ENCODE measurements at regions not wholly inside any gene's neighbourhood (a gene's known extent, or its start where the extent isn't known, plus 50 kb on each side); places are given as distances from the start of the nearest gene placed in this dataset.

DNA sequence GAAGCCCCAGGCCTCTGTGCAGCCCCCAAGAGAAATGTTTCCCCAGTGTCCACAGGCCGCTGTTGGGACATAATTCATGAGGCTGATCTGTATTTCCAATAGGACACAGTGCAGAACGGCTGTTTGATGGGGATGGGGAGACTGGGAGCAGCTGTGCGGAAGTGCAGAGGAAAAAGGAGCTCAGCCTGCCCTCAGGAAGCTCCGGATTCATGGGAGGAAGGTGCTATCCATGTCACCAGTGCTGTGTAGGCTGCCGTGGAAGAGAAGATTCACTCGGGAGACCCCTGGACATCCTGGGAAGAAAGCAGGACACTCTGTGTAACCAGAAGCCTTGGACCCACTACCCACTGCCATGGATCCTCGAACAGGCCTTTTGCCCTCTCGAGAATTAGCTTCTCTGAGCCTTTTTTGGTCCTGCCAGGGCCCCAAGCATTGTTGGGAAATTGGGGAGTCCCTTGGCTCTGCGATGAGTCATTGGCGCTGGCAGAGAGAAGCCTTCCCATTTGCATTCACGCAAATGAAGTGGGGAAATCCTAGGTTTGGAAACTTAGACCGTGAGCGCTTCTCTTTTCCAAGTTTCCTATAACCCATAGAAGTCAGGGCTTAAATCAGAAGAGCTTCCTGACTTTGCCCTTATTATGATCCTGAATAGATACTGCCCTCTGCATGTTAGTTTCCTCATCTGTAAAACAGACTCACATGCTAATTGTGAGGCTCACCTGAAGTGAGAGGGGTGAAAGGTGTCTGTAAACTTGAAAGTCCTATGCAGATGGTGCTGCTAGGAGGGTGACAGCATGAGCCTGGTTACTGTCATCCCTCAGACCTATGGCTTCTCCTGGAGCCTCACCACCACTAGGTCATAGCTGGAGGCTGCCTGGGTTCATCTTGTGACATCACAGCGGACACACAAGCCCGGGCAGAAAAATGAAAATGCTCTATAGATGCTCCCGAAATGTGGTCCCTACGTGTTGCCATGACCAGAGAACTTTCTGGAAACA lies 229.2 kb upstream of the B3GAT1 start:
- Mint-ChIP-seq H3K27me3 (no peaks in the 10 kb centered on the region), H3K4me1 (ENCODE audit: low read depth) (no peaks in the 10 kb centered on the region)

DNA sequence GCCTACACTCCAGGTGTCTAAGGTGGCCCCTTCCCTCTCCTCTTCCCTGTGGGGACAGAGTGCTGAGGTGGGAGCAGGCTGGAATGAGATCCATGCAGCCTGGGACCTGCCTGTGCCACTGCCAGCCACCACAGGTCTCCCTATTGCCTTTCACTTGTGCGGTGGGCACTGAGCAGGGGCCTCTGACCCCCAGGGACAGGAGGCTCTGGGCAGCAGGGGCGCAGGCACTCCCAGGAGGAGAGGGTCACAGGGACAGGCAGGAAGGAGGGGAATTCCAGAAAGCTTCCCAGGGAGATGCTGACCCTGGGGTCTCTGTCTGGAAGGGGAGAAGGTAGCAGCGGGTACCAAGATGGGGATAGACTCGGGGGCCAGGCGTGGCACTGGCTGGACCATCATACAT lies 228.5 kb upstream of the B3GAT1 start:
- no peaks in the 10 kb centered on the region for H3K4me1 Mint-ChIP-seq (ENCODE audit: low read depth)
- no peaks in the 10 kb centered on the region for H3K27me3 Mint-ChIP-seq
- no peak overlapping the region for H3K27ac Mint-ChIP-seq
- no peaks in the 10 kb centered on the region for H3K9me3 Mint-ChIP-seq (ENCODE audit: low read depth)
- H3K4me3 Mint-ChIP-seq = no peak overlapping the region
- no peaks in the 10 kb centered on the region for H3K36me3 Mint-ChIP-seq

More for the DNA sequence above, 229.2 kb upstream of the B3GAT1 start:
- no peaks in the 10 kb centered on the region for H3K36me3 Mint-ChIP-seq
- no peak overlapping the region for H3K4me3 Mint-ChIP-seq
- H3K9me3 Mint-ChIP-seq (ENCODE audit: low read depth) = no peaks in the 10 kb centered on the region
- H3K27ac Mint-ChIP-seq = no peak overlapping the region

DNA sequence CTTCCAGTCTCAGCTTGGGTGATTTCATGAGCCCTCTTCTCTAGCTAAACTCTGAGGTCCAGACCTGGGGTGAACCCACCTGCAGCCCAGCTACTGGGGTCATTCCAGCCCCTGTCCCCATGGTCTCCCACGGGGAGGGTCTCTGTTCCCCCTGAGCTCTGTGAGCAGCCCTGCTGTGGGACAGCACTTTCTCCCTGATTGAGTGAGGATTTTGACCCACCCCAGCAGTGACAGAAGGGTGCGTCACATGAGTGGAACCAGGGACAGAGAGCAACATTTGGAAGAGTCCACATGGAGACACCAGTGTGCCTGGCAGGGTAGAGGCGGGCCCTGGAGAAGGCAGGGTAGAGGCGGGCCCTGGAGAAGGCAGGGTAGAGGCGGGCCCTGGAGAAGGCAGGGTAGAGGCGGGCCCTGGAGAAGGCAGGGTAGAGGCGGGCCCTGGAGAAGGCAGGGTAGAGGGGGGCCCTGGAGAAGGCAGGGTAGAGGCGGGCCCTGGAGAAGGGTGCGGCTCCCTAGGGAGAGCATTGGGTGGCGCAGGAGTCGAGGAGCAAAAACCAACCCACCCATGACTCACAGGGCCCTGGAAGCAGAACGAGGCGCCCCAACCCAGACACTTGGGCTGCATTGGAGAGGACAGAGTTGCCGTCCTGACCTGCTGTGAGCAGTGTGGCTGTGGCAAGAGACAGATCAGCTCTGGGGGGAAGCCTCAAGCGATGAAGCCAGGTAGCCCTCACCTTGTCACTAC lies 227.7 kb upstream of the B3GAT1 start:
- no peaks in the 10 kb centered on the region for H3K27me3 Mint-ChIP-seq
- H3K27ac Mint-ChIP-seq = no peak overlapping the region
- no peak overlapping the region for H3K4me3 Mint-ChIP-seq
- no peaks in the 10 kb centered on the region for H3K4me1 Mint-ChIP-seq (ENCODE audit: low read depth)
- no peaks in the 10 kb centered on the region for H3K9me3 Mint-ChIP-seq (ENCODE audit: low read depth)
- H3K36me3 Mint-ChIP-seq = no peaks in the 10 kb centered on the region

DNA sequence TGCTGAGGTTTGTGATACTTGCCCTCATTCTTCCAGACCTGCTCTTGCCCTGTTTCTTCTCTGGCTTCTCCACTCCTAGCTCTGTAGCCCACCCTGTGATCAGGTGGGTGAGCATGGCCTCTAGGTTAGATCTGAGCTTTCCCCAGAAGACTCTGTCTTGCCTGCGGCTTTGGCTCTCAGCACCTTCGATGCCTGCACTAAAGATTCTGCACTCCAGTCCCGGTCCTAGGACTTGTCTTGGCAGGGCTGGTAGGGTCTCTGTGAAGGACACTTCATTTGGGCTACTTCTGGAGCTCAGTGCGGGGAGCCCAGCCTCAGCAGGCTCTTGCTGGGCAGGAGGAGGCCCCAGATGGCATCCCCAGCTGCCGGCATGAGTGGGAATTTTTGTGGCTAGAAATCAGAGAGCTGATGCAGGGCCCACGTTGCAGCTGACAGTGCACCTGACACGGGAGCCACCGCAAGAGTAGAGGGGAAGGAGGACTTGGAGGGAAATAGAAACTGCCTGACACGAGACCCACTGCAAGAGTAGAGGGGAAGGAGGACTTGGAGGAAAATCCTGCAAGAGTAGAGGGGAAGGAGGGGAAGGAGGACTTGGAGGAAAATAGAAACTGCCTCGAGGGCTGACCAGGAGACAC lies 226.9 kb upstream of the B3GAT1 start:
- Mint-ChIP-seq H3K27me3 (no peaks in the 10 kb centered on the region), H3K4me3 (no peak overlapping the region)

DNA sequence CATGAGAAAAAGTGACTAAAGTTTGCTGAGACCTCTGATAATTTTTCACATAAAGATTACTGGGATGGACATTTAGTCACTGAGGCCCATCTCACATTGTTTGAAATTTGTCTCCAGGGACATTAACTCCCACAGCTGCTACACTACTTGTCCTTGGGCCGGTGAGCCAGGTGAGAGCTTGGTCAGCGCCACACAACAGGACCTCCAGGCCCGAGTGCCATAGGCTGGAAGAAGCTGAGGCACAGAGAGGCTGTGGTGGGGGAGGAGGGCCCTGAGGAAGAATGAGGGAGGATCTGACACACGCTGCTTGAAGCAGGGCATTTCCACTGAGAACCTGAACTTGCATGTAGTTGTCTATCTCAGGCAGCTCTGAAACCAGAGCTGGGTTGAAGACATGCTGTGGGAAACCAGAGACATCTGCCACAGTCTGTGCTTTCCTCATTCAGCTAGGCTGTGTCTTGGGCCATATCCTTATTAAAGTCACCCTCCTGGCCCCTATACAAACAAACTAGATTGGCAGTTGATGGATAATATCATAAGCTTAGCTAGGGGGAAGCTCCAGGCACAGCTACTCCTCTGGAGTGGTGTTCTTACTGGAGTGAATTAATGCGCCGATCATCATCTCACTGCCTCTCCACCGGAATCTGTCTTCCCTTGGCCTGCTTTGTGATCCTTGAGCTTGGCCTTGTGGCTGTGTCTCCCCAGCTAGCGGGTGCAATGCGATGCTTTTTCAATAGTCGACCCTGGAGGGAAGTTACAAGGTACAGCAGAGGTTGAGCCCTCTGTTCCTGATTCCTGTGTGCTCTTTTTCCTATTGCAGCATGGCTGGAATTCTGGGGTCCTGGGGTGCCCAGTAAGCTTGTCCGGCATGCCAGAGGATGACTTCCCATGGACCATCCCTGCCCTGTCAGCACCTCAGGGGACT lies 225.3 kb upstream of the B3GAT1 start:
- H3K9me3 Mint-ChIP-seq (ENCODE audit: low read depth) = no peaks in the 10 kb centered on the region
- no peak overlapping the region for H3K27ac Mint-ChIP-seq
- H3K4me3 Mint-ChIP-seq = no peak overlapping the region
- no peaks in the 10 kb centered on the region for H3K27me3 Mint-ChIP-seq
- no peaks in the 10 kb centered on the region for H3K4me1 Mint-ChIP-seq (ENCODE audit: low read depth)
- H3K36me3 Mint-ChIP-seq = no peaks in the 10 kb centered on the region

More for the DNA sequence above, 226.9 kb upstream of the B3GAT1 start:
- Mint-ChIP-seq H3K36me3 (no peaks in the 10 kb centered on the region), H3K4me1 (ENCODE audit: low read depth) (no peaks in the 10 kb centered on the region), H3K9me3 (ENCODE audit: low read depth) (no peaks in the 10 kb centered on the region), H3K27ac (no peak overlapping the region)

DNA sequence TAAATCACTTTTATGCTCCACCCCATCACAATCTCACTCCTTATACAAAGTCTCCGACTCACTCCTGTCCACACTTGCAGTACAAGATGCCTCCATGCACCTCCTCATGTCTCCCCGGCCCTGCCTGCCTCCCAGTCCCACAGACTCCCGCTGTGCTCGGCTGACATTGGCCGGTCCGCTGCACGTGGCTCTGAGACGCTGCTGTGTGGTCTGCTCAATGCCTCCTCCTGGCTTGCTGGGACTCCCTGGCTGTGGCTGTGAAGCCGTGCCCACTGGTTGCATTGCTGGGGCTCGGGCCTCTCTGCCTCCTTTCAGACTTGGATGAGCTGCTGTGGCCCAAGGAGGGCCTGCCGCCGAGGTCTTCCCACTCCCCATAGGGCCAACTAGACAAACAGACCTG lies 224.0 kb upstream of the B3GAT1 start:
- Mint-ChIP-seq H3K4me1 (ENCODE audit: low read depth) (no peaks in the 10 kb centered on the region), H3K4me3 (no peak overlapping the region), H3K27me3 (no peaks in the 10 kb centered on the region), H3K9me3 (ENCODE audit: low read depth) (no peaks in the 10 kb centered on the region), H3K27ac (no peak overlapping the region), H3K36me3 (no peaks in the 10 kb centered on the region)

DNA sequence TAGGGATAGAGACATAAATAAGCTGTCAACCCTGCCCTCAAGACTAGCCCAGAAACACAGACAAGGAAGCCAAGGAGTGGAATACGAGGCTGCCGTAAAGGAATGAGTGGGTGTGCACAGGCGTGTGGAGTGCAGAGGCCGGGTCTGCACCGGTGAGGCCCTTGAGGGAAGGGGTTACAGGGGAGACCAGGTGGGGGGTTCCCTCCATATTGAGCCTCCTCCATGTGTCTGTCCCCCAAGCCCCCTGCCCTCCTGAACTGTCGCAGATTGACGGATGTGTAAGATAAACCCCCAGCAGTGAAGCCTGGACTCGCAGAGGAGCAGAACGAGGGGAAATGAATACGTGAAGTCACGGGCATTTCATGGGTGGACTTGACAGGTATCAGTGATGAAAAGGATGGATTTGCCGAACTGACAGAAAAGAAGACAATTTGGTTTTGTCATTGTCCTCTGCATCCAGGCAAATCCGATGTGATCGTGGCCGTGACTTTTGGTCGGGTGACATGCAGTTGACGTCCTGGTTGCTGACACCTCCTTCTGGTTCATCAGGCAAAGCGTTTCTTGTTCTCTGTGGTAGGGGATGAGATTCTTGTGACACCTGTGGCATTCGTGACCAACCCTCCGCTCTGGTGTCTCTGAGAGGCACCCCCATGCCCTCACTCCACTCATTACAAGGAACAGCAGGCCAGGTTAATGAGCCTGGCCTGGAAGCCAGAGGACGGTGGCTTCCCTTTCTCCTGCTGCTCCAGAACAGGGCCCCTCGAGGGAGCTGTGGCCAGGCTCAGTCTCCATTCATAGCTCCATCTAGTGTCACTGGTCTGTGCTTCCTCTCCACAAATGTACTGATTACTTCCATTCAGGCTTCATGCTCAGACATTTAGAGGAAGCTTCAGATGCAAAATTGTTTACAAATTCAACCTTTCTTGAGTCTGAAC lies 223.1 kb upstream of the B3GAT1 start:
- Mint-ChIP-seq H3K4me1 (ENCODE audit: low read depth) (no peaks in the 10 kb centered on the region), H3K4me3 (no peak overlapping the region), H3K27ac (no peak overlapping the region), H3K27me3 (no peaks in the 10 kb centered on the region), H3K36me3 (no peaks in the 10 kb centered on the region), H3K9me3 (ENCODE audit: low read depth) (no peaks in the 10 kb centered on the region)

DNA sequence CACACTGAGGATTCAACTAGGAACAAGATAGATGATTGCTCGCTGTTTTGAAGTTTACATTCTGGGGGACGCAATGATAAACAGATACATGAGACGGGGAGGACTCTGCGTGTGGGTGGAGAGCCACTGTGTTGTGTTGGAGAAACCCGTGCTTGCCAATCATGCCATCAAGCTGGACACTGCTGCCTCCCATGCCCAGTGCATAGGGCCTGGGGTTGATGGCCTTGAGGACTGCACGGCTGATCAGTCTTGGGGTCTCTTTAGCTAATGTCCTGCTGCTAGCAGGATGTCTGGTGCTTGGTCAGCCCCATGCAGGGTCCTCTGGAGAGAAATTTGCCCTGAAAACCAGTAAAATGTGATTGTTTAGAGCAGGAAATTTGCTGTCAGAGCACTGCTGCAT lies 221.2 kb upstream of the B3GAT1 start:
- no peaks in the 10 kb centered on the region for H3K9me3 Mint-ChIP-seq (ENCODE audit: low read depth)
- no peaks in the 10 kb centered on the region for H3K36me3 Mint-ChIP-seq
- H3K27ac Mint-ChIP-seq = no peak overlapping the region
- no peaks in the 10 kb centered on the region for H3K27me3 Mint-ChIP-seq
- no peak overlapping the region for H3K4me3 Mint-ChIP-seq
- H3K4me1 Mint-ChIP-seq (ENCODE audit: low read depth) = no peaks in the 10 kb centered on the region

DNA sequence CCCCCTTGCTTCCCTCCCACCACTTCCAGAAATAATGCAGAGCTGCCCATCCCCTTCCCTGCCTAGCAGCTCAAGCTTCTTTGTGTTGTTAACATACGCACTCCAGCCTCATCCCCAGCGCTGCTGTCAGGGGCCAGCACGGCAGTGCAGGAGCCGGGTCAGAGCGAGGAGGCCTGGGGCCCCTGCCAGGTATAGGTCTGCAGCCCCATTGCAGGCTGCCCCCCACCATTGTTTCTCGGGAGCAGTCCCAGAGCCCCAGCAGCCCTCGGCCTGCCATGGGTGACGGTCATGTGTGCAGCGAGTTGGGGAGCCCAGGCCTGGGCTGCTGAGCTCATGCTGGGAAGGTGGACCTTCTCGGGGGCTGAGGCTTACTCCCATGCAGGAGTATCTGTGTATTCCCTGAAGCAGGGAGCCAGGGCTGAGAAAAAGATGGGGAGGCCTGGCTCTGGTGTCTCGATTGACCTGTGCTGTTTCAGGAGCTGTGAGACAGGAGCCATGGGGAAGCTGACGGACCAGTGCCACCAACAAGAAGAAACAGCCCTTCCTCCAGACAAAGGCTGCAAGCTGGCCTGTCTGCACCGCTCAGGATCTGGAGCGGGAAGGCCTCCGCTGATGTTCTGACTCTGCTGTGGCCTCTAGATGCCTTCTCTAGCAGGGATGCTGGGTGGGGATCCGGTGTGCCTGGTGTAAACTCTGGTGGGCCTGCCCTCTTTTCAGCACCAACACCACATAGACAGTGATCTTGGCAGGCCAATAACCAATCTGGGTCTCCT lies 220.5 kb upstream of the B3GAT1 start:
- no peaks in the 10 kb centered on the region for H3K4me1 Mint-ChIP-seq (ENCODE audit: low read depth)
- H3K4me3 Mint-ChIP-seq = no peak overlapping the region
- no peaks in the 10 kb centered on the region for H3K9me3 Mint-ChIP-seq (ENCODE audit: low read depth)
- no peaks in the 10 kb centered on the region for H3K36me3 Mint-ChIP-seq
- no peak overlapping the region for H3K27ac Mint-ChIP-seq
- H3K27me3 Mint-ChIP-seq = no peaks in the 10 kb centered on the region

DNA sequence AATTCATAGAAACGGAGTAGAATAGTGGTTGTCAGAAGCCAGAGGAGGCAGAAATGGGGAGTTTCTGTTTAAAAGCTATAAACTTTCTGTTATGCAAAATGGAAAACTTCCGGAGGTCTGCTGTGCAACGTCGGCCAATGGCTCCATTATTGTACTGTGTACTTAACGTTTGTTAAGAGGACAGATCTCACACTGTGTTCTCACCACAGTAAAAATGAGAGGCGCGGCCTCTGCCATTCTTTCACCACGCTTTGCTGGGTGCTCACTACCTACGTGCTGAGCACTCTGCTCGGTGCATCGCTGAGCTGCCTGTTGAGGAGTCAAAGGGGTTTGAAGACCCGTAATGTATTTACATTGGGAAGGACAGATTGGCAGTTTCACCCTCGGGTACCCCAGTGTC lies 218.8 kb upstream of the B3GAT1 start:
- no peaks in the 10 kb centered on the region for H3K9me3 Mint-ChIP-seq (ENCODE audit: low read depth)
- no peaks in the 10 kb centered on the region for H3K4me1 Mint-ChIP-seq (ENCODE audit: low read depth)
- no peaks in the 10 kb centered on the region for H3K36me3 Mint-ChIP-seq
- H3K27me3 Mint-ChIP-seq = no peaks in the 10 kb centered on the region
- no peak overlapping the region for H3K27ac Mint-ChIP-seq
- H3K4me3 Mint-ChIP-seq = no peak overlapping the region

DNA sequence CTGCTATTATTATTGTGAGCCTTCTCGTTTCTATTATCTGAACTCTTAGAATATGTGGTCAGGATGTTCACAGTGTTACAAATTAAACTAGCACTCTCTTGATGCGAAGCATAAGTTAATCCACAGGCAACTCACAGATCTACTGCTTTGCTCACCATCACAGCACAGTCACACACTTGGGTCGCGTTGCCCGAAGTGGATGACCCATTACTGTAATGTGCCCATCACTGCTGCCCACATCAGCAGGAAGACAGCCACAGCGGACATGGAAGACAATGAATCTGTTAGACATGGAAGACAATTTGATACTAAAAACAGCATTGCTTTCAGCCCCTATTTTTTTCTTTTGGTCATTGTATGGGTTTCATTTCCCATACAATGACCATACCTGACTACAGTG lies 216.4 kb upstream of the B3GAT1 start:
- Mint-ChIP-seq H3K4me1 (ENCODE audit: low read depth) (no peaks in the 10 kb centered on the region), H3K27ac (no peak overlapping the region), H3K27me3 (no peaks in the 10 kb centered on the region), H3K36me3 (no peaks in the 10 kb centered on the region), H3K4me3 (no peak overlapping the region), H3K9me3 (ENCODE audit: low read depth) (no peaks in the 10 kb centered on the region)

DNA sequence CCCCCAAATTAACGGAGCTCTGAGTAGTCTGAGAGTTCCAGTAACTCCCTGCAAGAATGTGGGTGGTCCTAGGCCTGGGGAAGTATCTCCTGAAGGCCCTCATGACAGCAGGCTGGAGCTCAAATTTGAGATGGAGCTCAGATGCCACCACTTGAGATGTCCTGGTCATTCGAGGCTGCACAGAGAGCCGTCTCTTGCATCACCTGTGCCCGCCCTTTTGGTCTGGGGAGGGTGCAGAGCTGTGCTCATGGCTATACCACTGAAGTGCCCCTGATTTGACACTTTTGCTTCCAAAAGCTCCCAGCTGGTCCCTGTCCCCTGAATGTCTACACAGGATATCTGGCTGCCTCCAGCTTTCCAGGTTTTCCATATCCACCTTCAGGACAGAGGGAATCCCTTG lies 214.0 kb upstream of the B3GAT1 start:
- no peak overlapping the region for H3K4me3 Mint-ChIP-seq
- H3K4me1 Mint-ChIP-seq (ENCODE audit: low read depth) = no peaks in the 10 kb centered on the region
- H3K27ac Mint-ChIP-seq = no peak overlapping the region
- H3K36me3 Mint-ChIP-seq = no peaks in the 10 kb centered on the region
- no peaks in the 10 kb centered on the region for H3K9me3 Mint-ChIP-seq (ENCODE audit: low read depth)
- H3K27me3 Mint-ChIP-seq = peaks cover 2% of the 10 kb centered on the region

DNA sequence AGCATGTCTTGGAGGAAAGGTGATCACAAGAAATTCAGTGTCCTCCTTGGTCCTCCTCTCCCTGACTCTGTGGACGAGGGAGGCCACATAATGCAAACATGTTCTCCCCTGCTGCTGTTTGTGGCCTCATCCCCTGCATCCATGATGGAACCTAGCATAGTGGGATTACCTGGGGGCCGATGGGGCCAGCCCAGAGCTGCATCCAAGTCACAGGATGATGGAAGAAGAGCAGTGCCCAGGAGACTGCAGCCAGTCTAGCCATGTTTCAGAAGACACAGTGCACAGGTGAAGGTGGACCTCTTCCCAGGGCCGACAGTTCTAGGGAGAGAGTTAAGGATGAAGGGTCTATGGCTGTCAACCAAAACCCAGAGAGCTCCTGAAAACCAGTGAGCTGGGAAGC lies 213.6 kb upstream of the B3GAT1 start:
- Mint-ChIP-seq H3K4me1 (ENCODE audit: low read depth) (no peaks in the 10 kb centered on the region), H3K27me3 (peaks cover 2% of the 10 kb centered on the region), H3K36me3 (no peaks in the 10 kb centered on the region), H3K4me3 (no peak overlapping the region), H3K27ac (no peak overlapping the region), H3K9me3 (ENCODE audit: low read depth) (no peaks in the 10 kb centered on the region)

All from activated naive CD8-positive, alpha-beta T cell (primary cell).